GM23248 (cell line): ENCODE measurements at regions not wholly inside any gene's neighbourhood (a gene's known extent, or its start where the extent isn't known, plus 50 kb on each side); places are given as distances from the start of the nearest gene placed in this dataset.
A peak's percentile ranks its signal among the peaks of the same experiment; 100 is the strongest.

Experiments
- DNase-seq: peaks from one replicate; pipeline ENCODE4 v3.0.0-alpha.2; 2015
- H2AFZ ChIP-seq: fragments of 200-600 bp; sonication (generic); 2 replicates; pipeline ENCODE4 v1.6.1; 2016; ENCODE audit warnings: antibody characterized with exemption
- H3F3A ChIP-seq: fragments of 200-600 bp; sonication (generic); 2 replicates; pipeline ENCODE4 v1.6.1; 2016; ENCODE audit warnings: mild to moderate bottlenecking, antibody characterized with exemption, mixed run types; ENCODE audit not compliant: insufficient read depth
- H3K27ac ChIP-seq: fragments of 200-600 bp; sonication (generic); 2 replicates; pipeline ENCODE4 v1.5.1; 2016; ENCODE audit warnings: mild to moderate bottlenecking
- H3K27me3 ChIP-seq: fragments of 200-600 bp; sonication (generic); replicated peaks from 2 replicates; pipeline ENCODE4 v1.6.1; 2016; ENCODE audit warnings: mild to moderate bottlenecking; ENCODE audit not compliant: insufficient read depth
- H3K36me3 ChIP-seq: fragments of 200-600 bp; sonication (generic); 2 replicates; pipeline ENCODE4 v1.6.1; 2016; ENCODE audit warnings: low read depth, mild to moderate bottlenecking
- H3K4me1 ChIP-seq: fragments of 200-600 bp; sonication (generic); 2 replicates; pipeline ENCODE4 v1.6.1; 2016; ENCODE audit warnings: mild to moderate bottlenecking; ENCODE audit not compliant: insufficient read depth
- H3K4me2 ChIP-seq: fragments of 200-600 bp; sonication (generic); one replicate; pipeline ENCODE4 v1.6.1; 2016; ENCODE audit warnings: mild to moderate bottlenecking; ENCODE audit not compliant: unreplicated experiment
- H3K4me3 ChIP-seq: fragments of 200-600 bp; sonication (generic); 2 replicates; pipeline ENCODE4 v1.5.1; 2016; ENCODE audit warnings: mild to moderate bottlenecking
- H3K79me2 ChIP-seq: fragments of 200-600 bp; sonication (generic); 2 replicates; pipeline ENCODE4 v1.6.1; 2016; ENCODE audit warnings: mild to moderate bottlenecking; ENCODE audit not compliant: insufficient read depth
- H3K9ac ChIP-seq: fragments of 200-600 bp; sonication (generic); 2 replicates; pipeline ENCODE4 v1.6.1; 2016; ENCODE audit warnings: mild to moderate bottlenecking
- H3K9me2 ChIP-seq: fragments of 200-600 bp; sonication (generic); 2 replicates; pipeline ENCODE4 v1.6.1; 2016; ENCODE audit warnings: mixed run types, mild to moderate bottlenecking, moderate library complexity; ENCODE audit not compliant: insufficient read depth
- H3K9me3 ChIP-seq: fragments of 200-600 bp; sonication (generic); one replicate; pipeline ENCODE4 v1.6.1; 2017; ENCODE audit warnings: low read depth
- H4K20me1 ChIP-seq: fragments of 200-600 bp; sonication (generic); 2 replicates; pipeline ENCODE4 v1.6.0; 2016; ENCODE audit not compliant: insufficient read depth
- EZH2 ChIP-seq: fragments of 200-600 bp; sonication (generic); IDR thresholded peaks from 2 replicates; pipeline ENCODE4 v1.6.1; 2018; ENCODE audit warnings: antibody characterized with exemption, mild to moderate bottlenecking; ENCODE audit not compliant: insufficient read depth, poor library complexity, severe bottlenecking
- EZH2phosphoT487 ChIP-seq: fragments of 200-600 bp; sonication (generic); IDR thresholded peaks from 2 replicates; pipeline ENCODE4 v1.6.1; 2018; ENCODE audit warnings: antibody characterized with exemption, moderate library complexity, mild to moderate bottlenecking, low read depth; ENCODE audit not compliant: insufficient read depth
- WGBS, 2 experiments: methylation state at CpG; one replicate each; pipeline ENCODE4 v1.1.6; 2015 to 2017; ENCODE audit warnings: low lambda C conversion rate in 2 of 2, low coverage in 1 of 2; ENCODE audit errors: missing lambda C conversion rate in 2 of 2; 5-methylcytosine and 5-hydroxymethylcytosine counted together
- in situ Hi-C: fragments of 300-500 bp; cut with MboI; formaldehyde crosslinking; loops from 2 replicates; pipeline ENCODE4 v1.15.0; 2020

GRCh38 chr5:54785729-54786591 is 199.4 kb downstream of the ESM1 start:
- TF ChIP-seq EZH2phosphoT487 = no peak
- no peak for TF ChIP-seq EZH2
- Histone ChIP-seq H2AFZ (no peak overlapping the region), H3K27me3 (no peaks in the 10 kb centered on the region), H3K27ac (no peak overlapping the region), H3K4me2 (no peak overlapping the region), H3F3A (no peaks in the 10 kb centered on the region), H3K79me2 (no peaks in the 10 kb centered on the region), H3K9me3 (no peaks in the 10 kb centered on the region), H3K4me1 (no peaks in the 10 kb centered on the region), H3K9me2 (no peaks in the 10 kb centered on the region), H3K4me3 (no peak overlapping the region), H4K20me1 (no peaks in the 10 kb centered on the region), H3K9ac (no peak overlapping the region), H3K36me3 (no peaks in the 10 kb centered on the region)
- in situ Hi-C loops = no loop called here
- WGBS, 2 experiments = 50% methylated on average over 9 of the region's 9 CpGs
- peak; percentile 33 for DNase-seq

GRCh38 chr5:54778783-54779182 is 206.6 kb downstream of the ESM1 start:
- in situ Hi-C loops = no loop called here
- WGBS, 2 experiments = 79 to 82% methylated on average over 2 of the region's 2 CpGs
- no peak overlapping the region for H2AFZ ChIP-seq

GRCh38 chr5:54775645-54776044 is 209.7 kb downstream of the ESM1 start:
- Histone ChIP-seq H3K4me3 (no peak overlapping the region), H3F3A (no peaks in the 10 kb centered on the region), H3K36me3 (no peaks in the 10 kb centered on the region), H3K27me3 (no peaks in the 10 kb centered on the region), H3K9ac (no peak overlapping the region), H3K79me2 (no peaks in the 10 kb centered on the region), H2AFZ (peak overlapping the region; percentile 66; the same call in 1 of the 2 replicates), H3K9me2 (no peaks in the 10 kb centered on the region), H3K27ac (no peak overlapping the region), H3K4me2 (no peak overlapping the region), H3K9me3 (no peaks in the 10 kb centered on the region), H3K4me1 (peaks cover 5% of the 10 kb centered on the region), H4K20me1 (no peaks in the 10 kb centered on the region)
- no peak for DNase-seq
- in situ Hi-C loops = no loop called here
- TF ChIP-seq EZH2 (no peak), EZH2phosphoT487 (no peak)

More at GRCh38 chr5:54778783-54779182, 206.6 kb downstream of the ESM1 start:
- Histone ChIP-seq H3K27ac (no peak overlapping the region), H3F3A (no peaks in the 10 kb centered on the region), H3K36me3 (no peaks in the 10 kb centered on the region), H3K9ac (no peak overlapping the region), H3K9me2 (no peaks in the 10 kb centered on the region), H4K20me1 (no peaks in the 10 kb centered on the region), H3K4me1 (peaks cover 5% of the 10 kb centered on the region), H3K4me3 (no peak overlapping the region), H3K27me3 (no peaks in the 10 kb centered on the region), H3K4me2 (no peak overlapping the region), H3K9me3 (no peaks in the 10 kb centered on the region), H3K79me2 (no peaks in the 10 kb centered on the region)
- no peak for TF ChIP-seq EZH2
- no peak for TF ChIP-seq EZH2phosphoT487
- DNase-seq = no peak

DNA sequence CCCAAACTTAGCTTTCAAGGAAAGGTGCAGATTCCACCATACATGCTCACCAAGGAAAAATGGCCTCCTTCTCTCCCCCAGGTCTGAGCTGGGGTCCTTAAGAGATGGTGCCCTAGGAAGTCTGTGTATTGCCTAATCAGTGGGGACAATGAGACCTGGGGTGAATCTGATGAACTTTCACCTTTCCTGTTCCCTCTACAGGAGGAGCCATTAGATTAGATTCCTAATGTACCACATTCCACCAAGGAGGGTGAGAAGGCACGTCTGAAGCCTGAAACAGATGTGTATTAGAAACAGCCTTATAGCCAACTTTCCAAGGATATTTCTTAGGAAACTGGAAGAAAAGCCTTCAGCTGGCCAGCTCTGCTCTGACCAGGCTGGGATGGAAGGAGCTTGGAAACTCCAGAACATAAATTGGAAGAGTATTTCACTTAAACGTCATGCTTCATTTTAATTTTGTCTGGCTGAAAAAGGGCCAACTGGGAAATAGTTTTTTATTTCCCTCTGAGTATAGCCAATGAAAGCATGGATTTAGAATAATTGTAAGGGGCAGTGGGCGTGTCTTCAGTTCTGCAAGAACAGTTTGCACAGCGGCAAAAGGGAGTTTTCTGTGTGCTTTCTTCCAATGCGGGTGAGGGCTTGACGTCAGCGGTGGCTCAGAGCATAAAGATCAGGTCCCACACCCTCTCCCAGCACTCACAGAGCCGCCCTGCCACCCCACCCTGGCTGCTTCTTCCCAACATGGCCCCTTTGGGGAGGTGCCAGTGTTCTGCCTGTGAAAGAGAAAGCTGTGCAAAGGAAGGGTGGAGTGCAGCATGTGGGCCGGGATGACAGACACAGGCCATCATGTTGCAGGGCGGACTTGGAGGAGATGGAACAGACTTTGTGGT is 210.9 kb downstream of the ESM1 start:
- H3K4me3 ChIP-seq = peak overlapping the region; percentile 20

More for the DNA sequence above, 210.9 kb downstream of the ESM1 start:
- in situ Hi-C loops = no loop called here
- H3K9me2 ChIP-seq = no peaks in the 10 kb centered on the region
- H3K79me2 ChIP-seq = no peaks in the 10 kb centered on the region
- H3K27me3 ChIP-seq = no peaks in the 10 kb centered on the region
- 13 to 15% methylated on average over 10 of the region's 10 CpGs for WGBS, 2 experiments
- 0 out of 2 replicates have a peak overlapping the region, but pooled peaks have one; percentile 13 for H3K9ac ChIP-seq
- H3K4me1 ChIP-seq = peaks cover 5% of the 10 kb centered on the region
- peak overlapping the region; percentile 15 for H3K4me2 ChIP-seq
- no peaks in the 10 kb centered on the region for H3K9me3 ChIP-seq
- H3K36me3 ChIP-seq = no peaks in the 10 kb centered on the region
- no peaks in the 10 kb centered on the region for H3F3A ChIP-seq
- TF ChIP-seq EZH2phosphoT487 = no peak
- no peak for TF ChIP-seq EZH2
- peak; percentile 87 for DNase-seq
- peak overlapping the region; percentile 44 for H3K27ac ChIP-seq
- H4K20me1 ChIP-seq = no peaks in the 10 kb centered on the region
- peak overlapping the region; percentile 66 for H2AFZ ChIP-seq
